G401 (cell line): ENCODE measurements at regions not wholly inside any gene's neighbourhood (a gene's known extent, or its start where the extent isn't known, plus 50 kb on each side); places are given as distances from the start of the nearest gene placed in this dataset.

Source experiments
- DNase-seq: peaks from one replicate; pipeline ENCODE4 v3.0.0-alpha.2; 2015; ENCODE audit warnings: low spot score
- in situ Hi-C: cut with HindIII; loops from 2 replicates; pipeline ENCODE4 v1.10.0; 2016; ENCODE audit warnings: low sequenced_read_pairs, mixed read lengths

GRCh38 chr4:4711902-4712301 lies 147.6 kb upstream of the MSX1 start:
- no peak for DNase-seq
- in situ Hi-C loops, result no loop called here

- DNase-seq, result no peak
- in situ Hi-C loops, result no loop called here
Measured at GRCh38 chr4:4709736-4710135, 149.7 kb upstream of the MSX1 start.

GRCh38 chr4:4704267-4704666 lies 155.2 kb upstream of the MSX1 start:
- no peak for DNase-seq
- in situ Hi-C loops, result no loop called here

- in situ Hi-C loops, result no loop called here
- DNase-seq, result no peak
Measured at GRCh38 chr4:4697584-4697983, 155.7 kb upstream of the STX18 start.

- in situ Hi-C loops, result no loop called here
- DNase-seq, result no peak
Measured at GRCh38 chr4:4696530-4696929, 154.7 kb upstream of the STX18 start.

DNA sequence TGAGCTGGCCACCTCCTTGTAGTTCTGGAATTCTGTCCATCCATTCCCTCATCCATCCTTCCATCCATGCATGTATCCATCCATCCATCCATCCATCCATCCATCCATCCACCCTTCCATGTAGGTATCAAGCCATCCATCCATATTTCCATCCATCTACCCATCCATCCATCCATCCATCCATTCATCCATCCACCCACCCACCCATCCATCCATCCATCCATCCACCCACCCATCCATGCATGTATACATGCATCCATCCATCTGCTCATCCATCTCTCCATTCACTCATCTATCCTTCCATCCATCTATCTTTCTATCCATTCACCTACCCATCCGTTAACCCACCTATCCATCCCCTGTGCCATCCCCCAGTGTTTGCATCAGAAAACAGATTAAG lies 153.6 kb upstream of the STX18 start:
- in situ Hi-C loops, result no loop called here
- no peak for DNase-seq

- DNase-seq, result no peak
- in situ Hi-C loops, result no loop called here
Measured at GRCh38 chr4:4694827-4695226, 153.0 kb upstream of the STX18 start.

- in situ Hi-C loops, result no loop called here
Measured at GRCh38 chr4:4694296-4694772, 152.5 kb upstream of the STX18 start.

GRCh38 chr4:4693755-4694295 lies 152.0 kb upstream of the STX18 start:
- in situ Hi-C loops, result no loop called here
- DNase-seq, result no peak

More at GRCh38 chr4:4694296-4694772, 152.5 kb upstream of the STX18 start:
- DNase-seq, result peak; percentile 58

DNA sequence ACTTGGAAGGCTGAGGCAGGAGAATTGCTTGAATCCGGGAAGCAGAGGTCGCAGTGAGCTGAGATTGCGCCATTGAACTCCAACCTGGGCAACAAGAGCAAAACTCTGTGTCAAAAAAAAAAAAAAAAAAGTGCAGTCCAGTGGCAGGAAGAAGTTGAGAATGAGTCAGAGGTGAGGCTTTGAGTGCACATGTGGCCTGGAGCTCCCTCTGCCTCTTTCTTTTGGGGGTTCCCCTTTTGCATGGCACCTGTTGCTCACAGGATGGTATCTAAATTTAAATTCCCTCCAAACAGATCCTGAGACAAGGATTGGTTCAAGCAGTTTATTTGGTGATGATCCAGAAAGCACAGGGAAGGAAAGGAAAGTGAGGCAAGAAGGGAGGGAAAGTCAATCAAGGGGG lies 151.4 kb upstream of the STX18 start:
- in situ Hi-C loops, result no loop called here
- no peak for DNase-seq

- in situ Hi-C loops, result no loop called here
- DNase-seq, result no peak
Measured at GRCh38 chr4:4690854-4691253, 149.0 kb upstream of the STX18 start.

- in situ Hi-C loops, result no loop called here
Measured at GRCh38 chr4:4689694-4690440, 148.0 kb upstream of the STX18 start.

GRCh38 chr4:4687935-4688727 lies 146.3 kb upstream of the STX18 start:
- DNase-seq, result no peak

More at GRCh38 chr4:4689694-4690440, 148.0 kb upstream of the STX18 start:
- DNase-seq, result no peak

GRCh38 chr4:4687100-4687499 lies 145.3 kb upstream of the STX18 start:
- in situ Hi-C loops, result no loop called here
- DNase-seq, result no peak

More at GRCh38 chr4:4687935-4688727, 146.3 kb upstream of the STX18 start:
- in situ Hi-C loops, result no loop called here

DNA sequence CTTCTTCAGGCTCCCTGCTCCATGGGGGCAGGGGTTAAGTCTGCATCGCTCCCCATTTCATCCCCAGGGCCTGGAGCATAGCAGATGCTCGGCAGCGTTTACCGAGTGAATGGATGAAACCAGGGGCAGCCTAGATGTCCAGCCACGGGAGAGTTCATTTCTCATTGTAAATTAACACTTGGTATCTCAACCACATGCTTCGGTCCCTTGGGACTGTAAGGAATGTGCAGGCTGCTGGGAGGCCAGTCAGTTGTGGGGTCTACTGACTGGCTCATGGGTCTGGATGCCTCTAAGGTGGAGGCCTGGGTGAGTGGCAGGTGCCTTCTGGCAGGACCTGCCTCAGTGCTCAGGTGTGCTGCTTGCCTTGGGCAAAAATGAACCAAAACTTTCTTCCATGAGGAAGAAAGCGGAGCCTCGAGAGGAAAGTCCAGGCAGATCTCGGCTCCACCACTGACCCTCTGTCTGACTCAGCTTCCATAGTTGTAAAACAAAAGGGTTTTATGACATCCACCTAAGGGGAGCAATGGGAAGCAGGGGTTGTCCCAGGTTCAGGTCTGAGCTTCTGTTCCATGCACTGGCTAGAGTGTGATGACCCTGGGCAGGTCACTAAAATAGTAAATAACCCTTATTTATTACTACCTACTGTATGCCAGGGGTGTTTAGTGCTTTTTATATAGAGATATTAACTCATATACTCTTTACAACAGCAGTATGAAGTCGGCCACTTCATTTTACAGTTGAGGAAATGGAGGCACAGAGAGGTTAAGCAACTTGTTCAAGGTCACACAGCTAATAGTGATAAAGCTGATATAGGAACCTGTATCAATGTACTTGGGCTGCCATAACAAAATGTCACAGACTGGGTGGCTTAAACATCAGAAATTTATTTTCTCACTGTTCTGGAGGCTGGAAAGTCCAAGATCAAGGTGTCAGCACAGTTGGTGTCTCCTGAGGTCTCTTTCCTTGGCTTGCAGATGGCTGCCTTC lies 144.3 kb upstream of the STX18 start:
- DNase-seq, result no peak
- in situ Hi-C loops, result no loop called here

GRCh38 chr4:4681653-4682052 lies 139.8 kb upstream of the STX18 start:
- in situ Hi-C loops, result no loop called here
- no peak for DNase-seq

DNA sequence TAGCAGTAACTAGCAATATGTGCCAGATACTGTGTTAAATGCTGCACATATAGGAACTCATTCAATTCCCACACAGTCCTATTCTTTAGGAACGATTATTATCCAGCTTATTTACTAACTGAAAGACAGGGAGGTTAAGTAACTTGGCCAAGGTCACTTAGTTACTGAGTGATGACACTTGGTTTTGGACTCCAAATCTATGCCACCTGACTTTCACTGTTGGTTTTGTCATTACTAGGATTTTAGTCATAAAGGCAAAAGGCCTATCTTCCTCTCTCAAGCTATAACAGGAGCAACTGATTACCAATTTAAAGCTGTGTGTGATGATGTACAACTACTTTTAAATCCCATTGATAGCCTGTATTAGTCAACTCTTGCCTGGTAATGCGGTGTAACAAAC lies 138.9 kb upstream of the STX18 start:
- in situ Hi-C loops, result no loop called here
- no peak for DNase-seq

DNA sequence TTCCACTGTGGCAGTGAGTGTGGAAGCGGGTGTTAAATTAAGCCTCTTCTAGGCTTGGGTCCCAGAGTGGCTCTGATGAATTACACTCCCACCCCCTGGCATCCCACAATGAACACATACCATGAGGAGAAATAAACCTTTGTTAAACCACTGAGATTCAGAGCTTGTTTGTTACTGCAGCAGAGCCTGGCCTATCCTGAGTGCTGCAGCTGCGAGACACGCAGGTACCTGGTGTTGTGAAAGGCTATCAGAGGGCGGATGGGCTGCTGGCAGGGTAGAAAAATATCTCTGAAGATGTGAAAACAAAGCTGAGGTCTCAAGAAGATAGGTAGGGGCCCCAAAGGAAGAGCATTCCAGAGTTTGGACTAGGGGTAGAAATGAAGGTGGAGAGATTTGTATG lies 138.4 kb upstream of the STX18 start:
- in situ Hi-C loops, result no loop called here
- no peak for DNase-seq
